SHP77 (cell line): ENCODE measurements at regions not wholly inside any gene's neighbourhood (a gene's known extent, or its start where the extent isn't known, plus 50 kb on each side); places are given as distances from the start of the nearest gene placed in this dataset.

Experiments used
- DNase-seq, 2 experiments: peaks; one replicate each; lab custom pipeline; 2025; lab: John Stamatoyannopoulos, UW

GRCh38 chr10:111916011-111916410 is 267.6 kb downstream of the GPAM start:
- no peak for DNase-seq

- no peak for DNase-seq
Measured at GRCh38 chr10:111921821-111922220, 261.7 kb downstream of the GPAM start.

GRCh38 chr10:111923032-111923431 is 260.5 kb downstream of the GPAM start:
- no peak for DNase-seq

GRCh38 chr10:111926286-111926685 is 257.3 kb downstream of the GPAM start:
- DNase-seq, result no peak

GRCh38 chr10:111933937-111934336 is 249.6 kb downstream of the GPAM start:
- no peak for DNase-seq

- DNase-seq, result no peak
Measured at GRCh38 chr10:111934931-111935330, 248.6 kb downstream of the GPAM start.

GRCh38 chr10:111936143-111936542 is 247.4 kb downstream of the GPAM start:
- DNase-seq, result no peak

GRCh38 chr10:111944331-111944730 is 239.2 kb downstream of the GPAM start:
- no peak for DNase-seq

- no peak for DNase-seq
Measured at GRCh38 chr10:111953949-111954348, 229.6 kb downstream of the GPAM start.

- DNase-seq, result no peak
Measured at GRCh38 chr10:111954386-111954785, 229.2 kb downstream of the GPAM start.

- no peak for DNase-seq
Measured at GRCh38 chr10:111956841-111957240, 226.7 kb downstream of the GPAM start.

- no peak for DNase-seq
Measured at GRCh38 chr10:111962951-111963350, 220.6 kb downstream of the GPAM start.

GRCh38 chr10:111967116-111967515 is 216.4 kb downstream of the GPAM start:
- no peak for DNase-seq

- no peak for DNase-seq
Measured at GRCh38 chr10:111967547-111967946, 216.0 kb downstream of the GPAM start.

GRCh38 chr10:111968647-111969046 is 214.9 kb downstream of the GPAM start:
- DNase-seq, result no peak

GRCh38 chr10:111970111-111970510 is 213.5 kb downstream of the GPAM start:
- DNase-seq, result no peak

GRCh38 chr10:111972109-111972508 is 211.5 kb downstream of the GPAM start:
- DNase-seq, result no peak

- DNase-seq, result no peak
Measured at GRCh38 chr10:111973306-111973705, 210.3 kb downstream of the GPAM start.

- DNase-seq, result no peak
Measured at GRCh38 chr10:111973826-111974225, 209.7 kb downstream of the GPAM start.

- no peak for DNase-seq
Measured at GRCh38 chr10:111974325-111974724, 209.2 kb downstream of the GPAM start.

GRCh38 chr10:111976557-111976956 is 207.0 kb downstream of the GPAM start:
- no peak for DNase-seq

GRCh38 chr10:111984057-111984456 is 199.5 kb downstream of the GPAM start:
- no peak for DNase-seq

GRCh38 chr10:111986079-111986478 is 197.5 kb downstream of the GPAM start:
- DNase-seq, result no peak

GRCh38 chr10:111988646-111989045 is 194.9 kb downstream of the GPAM start:
- DNase-seq, result peak; percentile 36 to 58
